ENCODE measurements at regions not wholly inside any gene's neighbourhood (a gene's known extent, or its start where the extent isn't known, plus 50 kb on each side); places are given as distances from the start of the nearest gene placed in this dataset.

GRCh38 chr4:31783311-31783710 lies 1063.1 kb downstream of the PCDH7 start (continued):
- TF ChIP-seq ZNF274 (IDR thresholded peaks at IDR 0.05; ENCODE audit: low read depth, low read length) (no peak), EZH2 (IDR thresholded peaks at IDR 0.05) (no peak)

DNA sequence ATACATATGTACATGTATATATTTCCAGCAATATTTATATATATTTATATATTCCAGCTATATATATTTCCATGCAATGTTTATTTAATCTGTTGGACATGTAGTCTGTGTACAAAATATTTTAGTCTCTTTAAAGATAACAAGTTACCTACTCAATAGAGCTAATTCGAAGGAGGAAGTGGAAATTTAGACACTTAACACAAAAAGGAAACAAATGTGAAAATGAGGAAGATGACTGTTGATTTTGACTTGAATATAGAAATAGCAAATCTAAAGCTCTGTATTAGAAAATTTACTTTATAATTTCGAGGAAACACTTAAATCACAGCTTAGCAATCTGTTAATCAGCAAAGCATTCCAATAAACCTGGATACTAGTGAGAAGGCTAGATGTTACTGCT lies 1064.4 kb downstream of the PCDH7 start:
- H3K9ac ChIP-seq (ENCODE audit: low read length), result no peak overlapping the region
- DNase-seq (ENCODE audit: low read depth, low spot score) (no peak), ATAC-seq (no peak)
- TF ChIP-seq POLR2A (IDR thresholded peaks at IDR 0.05; ENCODE audit: borderline replicate concordance, extremely low read depth, insufficient read depth, insufficient read length) (no peak), EZH2 (IDR thresholded peaks at IDR 0.05) (no peak), TCF7L2 (IDR thresholded peaks at IDR 0.05; ENCODE audit: borderline replicate concordance, extremely low read depth, insufficient read depth, insufficient read length) (no peak), ZFX (IDR thresholded peaks at IDR 0.05) (no peak), ZBTB33 (IDR thresholded peaks at IDR 0.05; ENCODE audit: extremely low read depth, insufficient replicate concordance, low read length) (no peak), POLR2AphosphoS5 (IDR thresholded peaks at IDR 0.05; ENCODE audit: low read depth, low read length) (no peak), SIN3A (IDR thresholded peaks at IDR 0.05; ENCODE audit: low read depth) (no peak), SRF (IDR thresholded peaks at IDR 0.05; ENCODE audit: low read depth) (no peak), MAX (IDR thresholded peaks at IDR 0.05) (no peak), CEBPB (IDR thresholded peaks at IDR 0.05; ENCODE audit: low read depth) (no peak), SP1 (IDR thresholded peaks at IDR 0.05; ENCODE audit: low read depth) (no peak), JUND (IDR thresholded peaks at IDR 0.05) (no peak), CTCF (IDR thresholded peaks at IDR 0.05 in 2 of 3, conservative IDR thresholded peaks at IDR 0.05 in 1 of 3; ENCODE audit: borderline replicate concordance in 1 of 3, insufficient read depth in 1 of 3, low read depth in 2 of 3, low read length in 2 of 3) (no peak), EGR1 (IDR thresholded peaks at IDR 0.05; ENCODE audit: low read depth) (no peak), FOSL1 (IDR thresholded peaks at IDR 0.05; ENCODE audit: low read depth) (no peak), CBX3 (IDR thresholded peaks at IDR 0.05; ENCODE audit: low read depth) (no peak), RAD21 (IDR thresholded peaks at IDR 0.05; ENCODE audit: low read depth) (no peak), YY1 (IDR thresholded peaks at IDR 0.05; ENCODE audit: extremely low read depth, insufficient replicate concordance, low read depth, low read length) (no peak)
- TF ChIP-seq, protein P1, sequence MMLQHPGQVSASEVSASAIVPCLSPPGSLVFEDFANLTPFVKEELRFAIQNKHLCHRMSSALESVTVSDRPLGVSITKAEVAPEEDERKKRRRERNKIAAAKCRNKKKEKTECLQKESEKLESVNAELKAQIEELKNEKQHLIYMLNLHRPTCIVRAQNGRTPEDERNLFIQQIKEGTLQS (IDR thresholded peaks at IDR 0.05), result no peak
- TF ChIP-seq, protein P2, sequence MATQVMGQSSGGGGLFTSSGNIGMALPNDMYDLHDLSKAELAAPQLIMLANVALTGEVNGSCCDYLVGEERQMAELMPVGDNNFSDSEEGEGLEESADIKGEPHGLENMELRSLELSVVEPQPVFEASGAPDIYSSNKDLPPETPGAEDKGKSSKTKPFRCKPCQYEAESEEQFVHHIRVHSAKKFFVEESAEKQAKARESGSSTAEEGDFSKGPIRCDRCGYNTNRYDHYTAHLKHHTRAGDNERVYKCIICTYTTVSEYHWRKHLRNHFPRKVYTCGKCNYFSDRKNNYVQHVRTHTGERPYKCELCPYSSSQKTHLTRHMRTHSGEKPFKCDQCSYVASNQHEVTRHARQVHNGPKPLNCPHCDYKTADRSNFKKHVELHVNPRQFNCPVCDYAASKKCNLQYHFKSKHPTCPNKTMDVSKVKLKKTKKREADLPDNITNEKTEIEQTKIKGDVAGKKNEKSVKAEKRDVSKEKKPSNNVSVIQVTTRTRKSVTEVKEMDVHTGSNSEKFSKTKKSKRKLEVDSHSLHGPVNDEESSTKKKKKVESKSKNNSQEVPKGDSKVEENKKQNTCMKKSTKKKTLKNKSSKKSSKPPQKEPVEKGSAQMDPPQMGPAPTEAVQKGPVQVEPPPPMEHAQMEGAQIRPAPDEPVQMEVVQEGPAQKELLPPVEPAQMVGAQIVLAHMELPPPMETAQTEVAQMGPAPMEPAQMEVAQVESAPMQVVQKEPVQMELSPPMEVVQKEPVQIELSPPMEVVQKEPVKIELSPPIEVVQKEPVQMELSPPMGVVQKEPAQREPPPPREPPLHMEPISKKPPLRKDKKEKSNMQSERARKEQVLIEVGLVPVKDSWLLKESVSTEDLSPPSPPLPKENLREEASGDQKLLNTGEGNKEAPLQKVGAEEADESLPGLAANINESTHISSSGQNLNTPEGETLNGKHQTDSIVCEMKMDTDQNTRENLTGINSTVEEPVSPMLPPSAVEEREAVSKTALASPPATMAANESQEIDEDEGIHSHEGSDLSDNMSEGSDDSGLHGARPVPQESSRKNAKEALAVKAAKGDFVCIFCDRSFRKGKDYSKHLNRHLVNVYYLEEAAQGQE (IDR thresholded peaks at IDR 0.05; ENCODE audit: low read depth), result no peak
- no peak overlapping the region for H3K4me2 ChIP-seq (ENCODE audit: low read length)
- no peaks in the 10 kb centered on the region for H4K20me1 ChIP-seq (ENCODE audit: insufficient read depth)
- no peaks in the 10 kb centered on the region for H3K4me1 ChIP-seq (ENCODE audit: control insufficient read depth in 1 of 2, insufficient read depth in 2 of 2, low read length in 2 of 2)
- no peaks in the 10 kb centered on the region for H3K36me3 ChIP-seq (ENCODE audit: control insufficient read depth in 1 of 2, insufficient read depth in 2 of 2, low read length in 2 of 2)
- H3K4me3 ChIP-seq (replicated peaks in 1 of 2; ENCODE audit: low read depth in 1 of 2, low read length in 2 of 2), result no peak overlapping the region
- ChIA-PET RAD21 (ENCODE audit: low non-redundant PET in 1 of 2, low total read pairs in 2 of 2, uncharacterized antibody in 2 of 2, unreplicated experiment in 2 of 2) (no interaction called here), POLR2A (no interaction called here), CTCF (no interaction called here)
- peak overlapping the region; percentile 39 for H2AFZ ChIP-seq (ENCODE audit: low read depth, low read length, poor library complexity, severe bottlenecking)
- BruUV-seq (replicated peaks), result no TSS peak
- no peaks in the 10 kb centered on the region for H3K9me3 ChIP-seq (ENCODE audit: control insufficient read depth in 1 of 2, insufficient read depth in 1 of 2, low read depth in 1 of 2, low read length in 2 of 2)
- intact Hi-C loops (cut with micrococcal nuclease), result no loop called here
- H3K79me2 ChIP-seq (ENCODE audit: insufficient read depth, low read length), result no peaks in the 10 kb centered on the region
- H3K9me2 ChIP-seq (ENCODE audit: insufficient read depth), result no peaks in the 10 kb centered on the region
- no peak overlapping the region for H3K27ac ChIP-seq (ENCODE audit: low read depth, low read length)
- H3K27me3 ChIP-seq (ENCODE audit: insufficient read depth, low read length), result no peaks in the 10 kb centered on the region

Data from HCT116 (cell line).